GM18498 (cell line): ENCODE measurements at regions not wholly inside any gene's neighbourhood (a gene's known extent, or its start where the extent isn't known, plus 50 kb on each side); places are given as distances from the start of the nearest gene placed in this dataset.

Experiments
- ATAC-seq: cut with Tn5 transposase; IDR thresholded peaks from one replicate; pipeline ENCODE4 v1.9.1; 2021; ENCODE audit warnings: mild to moderate bottlenecking, moderate library complexity; ENCODE audit not compliant: unreplicated experiment

GRCh38 chr9:96089452-96090085 is 212.4 kb downstream of the HSD17B3 start:
- ATAC-seq: no peak

GRCh38 chr9:96088510-96088909 is 213.0 kb downstream of the ERCC6L2 start:
- ATAC-seq: no peak

GRCh38 chr9:96087669-96088299 is 212.3 kb downstream of the ERCC6L2 start:
- ATAC-seq: no peak

- no peak for ATAC-seq
These were observed 211.6 kb downstream of the ERCC6L2 start for GRCh38 chr9:96086936-96087571.

- no peak for ATAC-seq
These were observed 210.1 kb downstream of the ERCC6L2 start for GRCh38 chr9:96085491-96086143.

- no peak for ATAC-seq
These were observed 208.8 kb downstream of the ERCC6L2 start for GRCh38 chr9:96084331-96084734.

GRCh38 chr9:96082516-96083232 is 207.2 kb downstream of the ERCC6L2 start:
- ATAC-seq: no peak

GRCh38 chr9:96080364-96080763 is 204.9 kb downstream of the ERCC6L2 start:
- ATAC-seq: no peak

- ATAC-seq: no peak
These were observed 204.3 kb downstream of the ERCC6L2 start for GRCh38 chr9:96079779-96080178.

GRCh38 chr9:96078897-96079490 is 203.5 kb downstream of the ERCC6L2 start:
- ATAC-seq: no peak

GRCh38 chr9:96075757-96076156 is 200.3 kb downstream of the ERCC6L2 start:
- no peak for ATAC-seq

- no peak for ATAC-seq
These were observed 199.6 kb downstream of the ERCC6L2 start for GRCh38 chr9:96075111-96075510.

GRCh38 chr9:96073531-96074480 is 198.3 kb downstream of the ERCC6L2 start:
- no peak for ATAC-seq

GRCh38 chr9:96072930-96073329 is 197.4 kb downstream of the ERCC6L2 start:
- no peak for ATAC-seq

GRCh38 chr9:96071815-96072124 is 196.3 kb downstream of the ERCC6L2 start:
- ATAC-seq: no peak

GRCh38 chr9:96071076-96071814 is 195.8 kb downstream of the ERCC6L2 start:
- ATAC-seq: no peak

GRCh38 chr9:96069629-96070220 is 194.2 kb downstream of the ERCC6L2 start:
- ATAC-seq: no peak

GRCh38 chr9:96068511-96068910 is 193.0 kb downstream of the ERCC6L2 start:
- no peak for ATAC-seq

- ATAC-seq: no peak
These were observed 192.1 kb downstream of the ERCC6L2 start for GRCh38 chr9:96067600-96067999.
